ENCODE measurements at regions not wholly inside any gene's neighbourhood (a gene's known extent, or its start where the extent isn't known, plus 50 kb on each side); places are given as distances from the start of the nearest gene placed in this dataset.

DNA sequence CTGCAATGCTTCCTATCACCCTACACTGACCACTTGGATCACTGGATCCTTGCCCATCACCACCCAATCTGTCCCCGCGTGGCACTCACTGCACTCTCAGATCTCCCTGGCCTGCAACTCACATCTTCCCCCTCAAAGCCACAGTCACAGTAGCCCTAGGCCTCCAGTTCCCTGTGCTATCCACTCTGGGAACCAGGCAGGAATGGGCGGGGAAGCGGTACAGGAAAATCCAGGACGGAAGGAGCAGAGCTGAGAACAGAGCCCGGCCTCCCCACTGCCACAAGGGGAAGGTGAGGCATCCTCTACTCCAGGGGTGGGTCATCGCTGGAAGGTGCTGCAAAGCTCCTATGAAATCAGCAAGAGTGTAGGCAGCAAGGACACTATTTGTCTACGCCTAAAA is 102.6 kb downstream of the ESM1 start:
- no peak for DNase-seq
- Histone ChIP-seq H3K36me3 (no peaks in the 10 kb centered on the region), H3K4me1 (peaks cover 5 to 13% (median 11%) of the 10 kb centered on the region in 4 donors), H3K27ac (no peak overlapping the region), H3K4me3 (no peak overlapping the region), H3K27me3 (peaks cover 0 to 14% (median 7%) of the 10 kb centered on the region in 4 donors), H3K9me3 (no peaks in the 10 kb centered on the region)
- WGBS, 2 donors: 88% methylated on average over 8 of the region's 8 CpGs
- TF ChIP-seq POLR2AphosphoS5 (IDR thresholded peaks at IDR 0.05): no peak
- no peak for ATAC-seq (ENCODE audit: low FRiP score in 2 of 2)

DNA sequence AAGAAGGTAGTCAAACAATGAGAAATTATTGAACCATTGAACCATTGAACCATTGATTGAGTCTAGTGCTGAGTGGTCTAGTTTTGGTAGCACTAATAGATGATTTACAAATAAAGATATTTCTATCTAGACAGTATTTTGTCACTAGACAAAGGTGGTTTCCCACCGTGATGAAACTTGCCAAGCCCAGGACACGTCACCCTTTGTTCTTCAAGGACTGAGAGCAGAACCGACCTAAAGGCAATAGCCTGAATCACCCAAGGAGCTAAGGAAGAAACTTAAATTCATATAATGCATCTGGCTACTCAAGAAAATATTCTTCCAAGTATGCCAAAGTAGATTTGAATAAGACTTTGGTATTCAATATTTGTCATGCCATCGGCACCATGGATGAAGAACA is 103.3 kb downstream of the ESM1 start:
- Histone ChIP-seq H3K4me3 (no peak overlapping the region), H3K27ac (no peak overlapping the region), H3K36me3 (no peaks in the 10 kb centered on the region), H3K9me3 (no peaks in the 10 kb centered on the region), H3K27me3 (peaks cover 0 to 14% (median 7%) of the 10 kb centered on the region in 4 donors), H3K4me1 (peaks cover 5 to 13% (median 11%) of the 10 kb centered on the region in 4 donors)
- ATAC-seq (ENCODE audit: low FRiP score in 2 of 2) (no peak), DNase-seq (no peak)
- TF ChIP-seq EP300 (IDR thresholded peaks at IDR 0.05): no peak
- no peak for TF ChIP-seq POLR2A (IDR thresholded peaks at IDR 0.05)
- TF ChIP-seq POLR2AphosphoS5 (IDR thresholded peaks at IDR 0.05): no peak
- TF ChIP-seq, protein P1, sequence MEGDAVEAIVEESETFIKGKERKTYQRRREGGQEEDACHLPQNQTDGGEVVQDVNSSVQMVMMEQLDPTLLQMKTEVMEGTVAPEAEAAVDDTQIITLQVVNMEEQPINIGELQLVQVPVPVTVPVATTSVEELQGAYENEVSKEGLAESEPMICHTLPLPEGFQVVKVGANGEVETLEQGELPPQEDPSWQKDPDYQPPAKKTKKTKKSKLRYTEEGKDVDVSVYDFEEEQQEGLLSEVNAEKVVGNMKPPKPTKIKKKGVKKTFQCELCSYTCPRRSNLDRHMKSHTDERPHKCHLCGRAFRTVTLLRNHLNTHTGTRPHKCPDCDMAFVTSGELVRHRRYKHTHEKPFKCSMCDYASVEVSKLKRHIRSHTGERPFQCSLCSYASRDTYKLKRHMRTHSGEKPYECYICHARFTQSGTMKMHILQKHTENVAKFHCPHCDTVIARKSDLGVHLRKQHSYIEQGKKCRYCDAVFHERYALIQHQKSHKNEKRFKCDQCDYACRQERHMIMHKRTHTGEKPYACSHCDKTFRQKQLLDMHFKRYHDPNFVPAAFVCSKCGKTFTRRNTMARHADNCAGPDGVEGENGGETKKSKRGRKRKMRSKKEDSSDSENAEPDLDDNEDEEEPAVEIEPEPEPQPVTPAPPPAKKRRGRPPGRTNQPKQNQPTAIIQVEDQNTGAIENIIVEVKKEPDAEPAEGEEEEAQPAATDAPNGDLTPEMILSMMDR (IDR thresholded peaks at IDR 0.05): no peak
- WGBS, 2 donors: 68 to 72% methylated on average over 4 of the region's 4 CpGs

DNA sequence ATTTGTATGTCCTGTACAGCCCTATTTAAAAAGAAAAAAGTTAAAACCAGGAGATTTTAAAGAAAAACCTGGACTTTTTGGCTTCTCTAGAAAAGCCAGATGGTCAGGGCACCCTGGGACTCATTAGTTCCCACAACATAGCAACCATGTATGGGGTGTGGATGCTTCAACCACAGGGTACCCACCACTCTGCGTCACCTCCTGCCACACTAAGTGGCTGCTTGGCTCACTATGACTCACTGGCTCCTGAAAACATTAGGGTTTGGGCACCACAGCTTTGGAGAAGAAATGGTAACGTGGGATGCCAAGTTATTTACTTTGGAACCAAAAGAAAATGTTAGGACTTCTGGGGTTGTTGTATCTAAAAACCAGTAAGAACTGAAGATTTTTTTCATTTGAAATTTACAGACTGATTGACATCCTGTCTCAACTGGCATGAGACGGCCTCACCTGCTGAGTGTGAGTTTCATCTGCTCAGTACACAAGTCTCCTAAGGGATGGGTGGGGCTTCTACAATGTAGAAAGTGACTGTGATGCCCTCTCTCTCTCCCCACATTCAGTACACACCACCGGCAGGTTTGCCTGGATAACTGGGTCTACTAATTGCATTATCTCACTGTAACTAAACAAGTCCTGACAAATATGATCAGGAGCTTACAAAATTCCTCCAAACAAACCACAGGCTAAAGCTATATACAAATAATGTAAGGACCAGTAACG is 103.9 kb downstream of the ESM1 start:
- no peak overlapping the region for H3K27ac ChIP-seq
- 70 to 74% methylated on average over 4 to 5 of the region's 5 CpGs for WGBS, 2 donors
- no peak overlapping the region for H3K4me3 ChIP-seq
- ATAC-seq (ENCODE audit: low FRiP score in 2 of 2) (no peak), DNase-seq (no peak)
- no peaks in the 10 kb centered on the region for H3K36me3 ChIP-seq
- H3K9me3 ChIP-seq: no peaks in the 10 kb centered on the region
- H3K4me1 ChIP-seq: peaks cover 5 to 13% (median 11%) of the 10 kb centered on the region in 4 donors
- no peak for TF ChIP-seq POLR2AphosphoS5 (IDR thresholded peaks at IDR 0.05)
- no peak for TF ChIP-seq POLR2A (IDR thresholded peaks at IDR 0.05)
- TF ChIP-seq, protein P1 (IDR thresholded peaks at IDR 0.05): no peak
- no peak for TF ChIP-seq EP300 (IDR thresholded peaks at IDR 0.05)
- peaks cover 0 to 14% (median 7%) of the 10 kb centered on the region in 4 donors for H3K27me3 ChIP-seq

DNA sequence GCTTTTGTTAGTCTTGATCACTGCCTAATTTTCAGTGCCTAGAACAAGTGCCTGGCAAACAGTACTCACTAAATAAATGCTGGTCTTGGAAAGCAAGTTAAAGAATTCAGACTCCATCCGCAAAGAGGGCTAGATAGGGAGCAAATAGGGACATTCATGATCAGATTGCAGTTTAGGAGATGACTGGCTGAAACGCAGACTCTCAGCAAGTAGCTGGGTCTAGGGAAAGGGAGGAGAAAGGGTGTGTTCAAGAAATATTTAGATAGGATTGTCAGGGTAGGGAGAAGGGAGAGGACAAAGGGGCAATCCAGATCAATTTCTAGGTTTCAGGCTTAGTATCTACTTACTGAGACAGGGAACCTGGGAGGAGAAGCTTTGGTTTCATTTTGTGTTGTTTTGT is 108.4 kb downstream of the ESM1 start:
- Histone ChIP-seq H3K27me3 (no peaks in the 10 kb centered on the region), H3K4me3 (no peak overlapping the region), H3K9me3 (no peaks in the 10 kb centered on the region), H3K4me1 (peaks cover 0 to 5% (median 0%) of the 10 kb centered on the region in 4 donors), H3K27ac (no peak overlapping the region), H3K36me3 (no peaks in the 10 kb centered on the region)
- no peak for DNase-seq
- TF ChIP-seq EP300 (IDR thresholded peaks at IDR 0.05) (no peak), POLR2AphosphoS5 (IDR thresholded peaks at IDR 0.05) (no peak), POLR2A (IDR thresholded peaks at IDR 0.05) (no peak)
- TF ChIP-seq, protein P1 (IDR thresholded peaks at IDR 0.05): no peak
- ATAC-seq (ENCODE audit: low FRiP score in 2 of 2): no peak
- WGBS, 2 donors: 74 to 79% methylated on average over 2 of the region's 2 CpGs

DNA sequence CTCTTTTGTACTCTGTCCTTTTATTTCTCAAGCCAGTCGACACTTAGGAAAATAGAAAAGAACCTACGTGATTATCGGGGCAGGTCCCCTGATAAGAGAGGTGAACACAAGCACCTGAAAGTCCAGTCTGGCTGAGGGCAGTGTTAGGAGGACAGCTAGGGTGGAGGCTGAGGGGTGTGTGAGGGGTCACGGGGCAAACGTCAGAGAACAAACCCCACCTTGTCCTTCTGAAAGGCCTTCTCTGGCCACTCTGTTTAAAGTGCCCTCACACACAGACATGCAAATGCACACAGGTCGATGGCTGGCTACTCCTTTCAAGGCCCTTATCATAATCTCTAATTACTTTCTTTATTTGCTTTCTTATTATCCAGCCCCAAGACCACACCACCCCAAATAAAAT is 108.8 kb downstream of the ESM1 start:
- WGBS, 2 donors: 67 to 81% methylated on average over 6 of the region's 6 CpGs
- no peaks in the 10 kb centered on the region for H3K27me3 ChIP-seq
- TF ChIP-seq EP300 (IDR thresholded peaks at IDR 0.05) (no peak), POLR2A (IDR thresholded peaks at IDR 0.05) (no peak)
- TF ChIP-seq, protein P1 (IDR thresholded peaks at IDR 0.05): no peak
- H3K27ac ChIP-seq: no peak overlapping the region
- H3K4me3 ChIP-seq: no peak overlapping the region
- DNase-seq (no peak), ATAC-seq (ENCODE audit: low FRiP score in 2 of 2) (no peak)
- peaks cover 0 to 5% (median 0%) of the 10 kb centered on the region in 4 donors for H3K4me1 ChIP-seq
- no peaks in the 10 kb centered on the region for H3K9me3 ChIP-seq
- no peaks in the 10 kb centered on the region for H3K36me3 ChIP-seq
